Natural killer cell (primary cell): ENCODE measurements at regions not wholly inside any gene's neighbourhood (a gene's known extent, or its start where the extent isn't known, plus 50 kb on each side); places are given as distances from the start of the nearest gene placed in this dataset.

Experiments
- ATAC-seq, 3 donors: fragments of 150-1000 bp in 2 of 3; fragments of 200-7000 bp in 1 of 3; cut with Tn5 transposase; 1 replicate in 1 of 3; 2 replicates in 2 of 3; pipeline ENCODE4 v1.10.0; 2021; ENCODE audit warnings: mild to moderate bottlenecking in 2 of 3, moderate library complexity in 2 of 3
- DNase-seq, 2 donors: peaks; one replicate each; pipeline versions ENCODE4 v3.0.0 to v3.0.0-alpha.2; 2013 to 2021; ENCODE audit warnings: mixed read lengths in 1 of 2
- H3K27ac ChIP-seq: one replicate; pipeline ENCODE4 v1.5.1; 2013; ENCODE audit warnings: mild to moderate bottlenecking, low read length
- H3K27me3 ChIP-seq: one replicate; pipeline ENCODE4 v1.6.1; 2013; ENCODE audit warnings: low read length; ENCODE audit not compliant: control insufficient read depth, insufficient read depth
- H3K36me3 ChIP-seq: one replicate; pipeline ENCODE4 v1.6.1; 2013; ENCODE audit warnings: low read length; ENCODE audit not compliant: control insufficient read depth, insufficient read depth
- H3K4me1 ChIP-seq: one replicate; pipeline ENCODE4 v1.6.1; 2013; ENCODE audit warnings: low read length; ENCODE audit not compliant: control insufficient read depth, insufficient read depth
- H3K4me3 ChIP-seq: one replicate; pipeline ENCODE4 v1.5.1; 2013; ENCODE audit warnings: low read length
- H3K9me3 ChIP-seq: one replicate; pipeline ENCODE4 v1.6.1; 2013; ENCODE audit warnings: low read length; ENCODE audit not compliant: control insufficient read depth, insufficient read depth
- H3K27ac Mint-ChIP-seq, 2 donors: one replicate each; pipeline ENCODE4 v1.8.0; 2022; ENCODE audit warnings: mild to moderate bottlenecking in 2 of 2, mixed read lengths in 2 of 2, moderate library complexity in 1 of 2
- H3K27me3 Mint-ChIP-seq, 2 donors: one replicate each; pipeline ENCODE4 v1.8.0; 2022; ENCODE audit warnings: low read depth in 2 of 2, mixed read lengths in 2 of 2
- H3K36me3 Mint-ChIP-seq: one replicate; pipeline ENCODE4 v1.8.0; 2022; ENCODE audit warnings: mixed read lengths
- H3K4me1 Mint-ChIP-seq, 2 donors: one replicate each; pipeline ENCODE4 v1.8.0; 2022; ENCODE audit warnings: mixed read lengths in 2 of 2
- H3K4me3 Mint-ChIP-seq: one replicate; pipeline ENCODE4 v1.8.0; 2022; ENCODE audit warnings: mild to moderate bottlenecking, moderate library complexity, mixed read lengths
- H3K9me3 Mint-ChIP-seq, 2 donors: one replicate each; pipeline ENCODE4 v1.8.0; 2022; ENCODE audit warnings: mixed read lengths in 2 of 2
- WGBS: methylation state at CpG from one replicate; pipeline ENCODE4 v1.1.7; 2013; ENCODE audit warnings: missing lambda C conversion rate; ENCODE audit not compliant: insufficient coverage; 5-methylcytosine and 5-hydroxymethylcytosine counted together
- intact Hi-C: fragments of 100-400 bp; cut with micrococcal nuclease; formaldehyde crosslinking; loops from one replicate; pipeline ENCODE4 v1.14.2; 2022
- TF ChIP-seq, protein P1 (sequence below): fragments of 200-600 bp; IDR thresholded peaks from one replicate; pipeline ENCODE4 v1.8.0; 2022; ENCODE audit warnings: antibody characterized with exemption

GRCh38 chr2:133865141-133865540 is 296.9 kb upstream of the NCKAP5 start:
- H3K27ac ChIP-seq: no peak overlapping the region
- TF ChIP-seq, protein P1, sequence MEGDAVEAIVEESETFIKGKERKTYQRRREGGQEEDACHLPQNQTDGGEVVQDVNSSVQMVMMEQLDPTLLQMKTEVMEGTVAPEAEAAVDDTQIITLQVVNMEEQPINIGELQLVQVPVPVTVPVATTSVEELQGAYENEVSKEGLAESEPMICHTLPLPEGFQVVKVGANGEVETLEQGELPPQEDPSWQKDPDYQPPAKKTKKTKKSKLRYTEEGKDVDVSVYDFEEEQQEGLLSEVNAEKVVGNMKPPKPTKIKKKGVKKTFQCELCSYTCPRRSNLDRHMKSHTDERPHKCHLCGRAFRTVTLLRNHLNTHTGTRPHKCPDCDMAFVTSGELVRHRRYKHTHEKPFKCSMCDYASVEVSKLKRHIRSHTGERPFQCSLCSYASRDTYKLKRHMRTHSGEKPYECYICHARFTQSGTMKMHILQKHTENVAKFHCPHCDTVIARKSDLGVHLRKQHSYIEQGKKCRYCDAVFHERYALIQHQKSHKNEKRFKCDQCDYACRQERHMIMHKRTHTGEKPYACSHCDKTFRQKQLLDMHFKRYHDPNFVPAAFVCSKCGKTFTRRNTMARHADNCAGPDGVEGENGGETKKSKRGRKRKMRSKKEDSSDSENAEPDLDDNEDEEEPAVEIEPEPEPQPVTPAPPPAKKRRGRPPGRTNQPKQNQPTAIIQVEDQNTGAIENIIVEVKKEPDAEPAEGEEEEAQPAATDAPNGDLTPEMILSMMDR: no peak
- no peak overlapping the region for H3K4me3 Mint-ChIP-seq

DNA sequence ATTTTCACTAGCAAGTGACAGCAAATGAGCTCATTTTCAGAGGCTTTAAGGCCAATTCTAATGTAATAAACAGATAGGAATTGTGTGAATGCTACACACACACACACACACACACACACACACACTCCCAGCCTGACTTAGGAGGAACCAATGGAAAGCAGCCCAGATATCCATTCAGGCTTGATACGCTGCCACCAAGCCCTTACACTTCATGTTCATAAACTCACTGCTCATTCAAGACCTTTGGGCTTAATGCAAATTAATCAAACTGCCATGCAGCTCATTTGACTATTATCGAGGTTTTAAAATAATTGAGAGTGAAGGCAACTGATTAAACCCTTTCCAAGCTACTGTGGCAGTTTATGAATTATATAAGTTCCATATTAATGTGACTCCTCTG is 298.9 kb upstream of the NCKAP5 start:
- no peak overlapping the region for H3K27ac Mint-ChIP-seq
- DNase-seq: no peak
- no peaks in the 10 kb centered on the region for H3K9me3 ChIP-seq
- TF ChIP-seq, protein P1: no peak
- H3K27me3 Mint-ChIP-seq: peaks cover 5 to 16% of the 10 kb centered on the region in 2 donors
- H3K27ac ChIP-seq: no peak overlapping the region
- no peaks in the 10 kb centered on the region for H3K4me1 ChIP-seq
- no peaks in the 10 kb centered on the region for H3K36me3 Mint-ChIP-seq
- H3K4me3 Mint-ChIP-seq: no peak overlapping the region
- no peaks in the 10 kb centered on the region for H3K27me3 ChIP-seq
- H3K9me3 Mint-ChIP-seq: no peaks in the 10 kb centered on the region
- WGBS: 57% methylated on average over 1 of the region's 2 CpGs
- no peaks in the 10 kb centered on the region for H3K36me3 ChIP-seq
- no peak overlapping the region for H3K4me3 ChIP-seq
- ATAC-seq: no peak
- intact Hi-C loops: loop anchor here (10.0 kb wide), 1 partner anchor 802 kb away; no protein-coding TSS in a partner anchor
- no peaks in the 10 kb centered on the region for H3K4me1 Mint-ChIP-seq

More at GRCh38 chr2:133865141-133865540, 296.9 kb upstream of the NCKAP5 start:
- H3K27me3 Mint-ChIP-seq: peaks cover 5 to 10% of the 10 kb centered on the region in 2 donors
- WGBS: 88% methylated on average over 1 of the region's 1 CpG
- Histone ChIP-seq H3K4me3 (no peak overlapping the region), H3K27me3 (no peaks in the 10 kb centered on the region), H3K9me3 (no peaks in the 10 kb centered on the region), H3K4me1 (no peaks in the 10 kb centered on the region), H3K36me3 (no peaks in the 10 kb centered on the region)
- H3K4me1 Mint-ChIP-seq: no peaks in the 10 kb centered on the region
- ATAC-seq (no peak), DNase-seq (no peak)
- intact Hi-C loops: loop anchor here (10.0 kb wide), 1 partner anchor 800 kb away; no protein-coding TSS in a partner anchor
- no peak overlapping the region for H3K27ac Mint-ChIP-seq
- H3K9me3 Mint-ChIP-seq: no peaks in the 10 kb centered on the region
- H3K36me3 Mint-ChIP-seq: no peaks in the 10 kb centered on the region

DNA sequence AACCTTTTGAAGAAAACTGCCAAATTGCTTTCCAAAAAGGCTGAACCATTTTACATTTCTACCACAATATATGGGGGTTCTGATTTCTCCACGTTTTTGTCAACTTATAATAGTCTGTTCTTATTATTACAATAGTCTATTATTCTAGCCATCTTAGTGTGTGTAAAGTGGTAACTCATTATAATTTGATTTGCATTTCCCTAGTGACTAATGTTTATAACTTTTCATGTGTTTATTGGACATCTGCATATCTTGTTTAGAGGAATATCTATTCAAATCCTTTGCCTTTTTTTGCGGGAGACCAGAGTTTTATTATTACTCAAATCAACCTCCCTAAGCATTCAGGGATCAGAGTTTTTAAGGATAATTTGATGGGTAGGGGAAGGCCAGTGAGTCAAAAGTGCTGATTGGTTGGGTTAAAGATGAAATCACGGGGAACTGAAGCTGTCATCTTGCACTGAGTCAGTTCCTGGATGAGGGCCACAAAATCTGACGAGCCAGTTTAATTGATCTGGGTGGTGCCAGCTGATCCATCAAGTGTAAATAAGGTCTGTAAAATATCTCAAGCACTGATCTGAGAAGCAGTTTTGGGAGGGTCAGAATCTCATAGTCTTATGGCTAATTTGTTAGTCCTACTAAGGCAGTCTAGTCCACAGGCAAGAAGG is 303.4 kb upstream of the NCKAP5 start:
- H3K9me3 ChIP-seq: no peaks in the 10 kb centered on the region
- DNase-seq: no peak
- ATAC-seq: no peak
- TF ChIP-seq, protein P1: no peak
- H3K36me3 Mint-ChIP-seq: no peaks in the 10 kb centered on the region
- H3K4me3 ChIP-seq: no peak overlapping the region
- H3K9me3 Mint-ChIP-seq: no peaks in the 10 kb centered on the region
- H3K27ac ChIP-seq: no peak overlapping the region
- H3K27ac Mint-ChIP-seq: no peak overlapping the region
- H3K27me3 ChIP-seq: no peaks in the 10 kb centered on the region
- no peaks in the 10 kb centered on the region for H3K36me3 ChIP-seq
- intact Hi-C loops: no loop called here
- no peak overlapping the region for H3K4me3 Mint-ChIP-seq
- WGBS: 76% methylated on average over 2 of the region's 4 CpGs
- H3K27me3 Mint-ChIP-seq: peaks cover 8 to 37% of the 10 kb centered on the region in 2 donors
- H3K4me1 Mint-ChIP-seq: no peaks in the 10 kb centered on the region
- H3K4me1 ChIP-seq: no peaks in the 10 kb centered on the region

GRCh38 chr2:133878326-133878725 is 310.1 kb upstream of the NCKAP5 start:
- no peaks in the 10 kb centered on the region for H3K4me1 ChIP-seq
- TF ChIP-seq, protein P1: no peak
- H3K9me3 ChIP-seq: no peaks in the 10 kb centered on the region
- WGBS: 98% methylated on average over 5 of the region's 5 CpGs
- Mint-ChIP-seq H3K27ac (no peak overlapping the region), H3K4me1 (no peaks in the 10 kb centered on the region), H3K4me3 (no peak overlapping the region), H3K9me3 (no peaks in the 10 kb centered on the region), H3K27me3 (peaks cover 10 to 45% of the 10 kb centered on the region in 2 donors), H3K36me3 (no peaks in the 10 kb centered on the region)
- no peak overlapping the region for H3K4me3 ChIP-seq
- DNase-seq: no peak
- no peak overlapping the region for H3K27ac ChIP-seq
- no peaks in the 10 kb centered on the region for H3K27me3 ChIP-seq
- no peak for ATAC-seq
- intact Hi-C loops: no loop called here
- no peaks in the 10 kb centered on the region for H3K36me3 ChIP-seq
